IPS-18c (cell line): ENCODE measurements at regions not wholly inside any gene's neighbourhood (a gene's known extent, or its start where the extent isn't known, plus 50 kb on each side); places are given as distances from the start of the nearest gene placed in this dataset.

Experiments used
- H3K4me3 ChIP-seq: 2 replicates; pipeline ENCODE4 v1.7.0; 2013; ENCODE audit warnings: low read depth, mild to moderate bottlenecking, low read length, moderate library complexity; ENCODE audit not compliant: insufficient read depth
- H3K9me3 ChIP-seq: one replicate; pipeline ENCODE4 v1.6.1; 2013; ENCODE audit warnings: mild to moderate bottlenecking, low read length, moderate library complexity; ENCODE audit not compliant: control insufficient read depth, insufficient read depth

DNA sequence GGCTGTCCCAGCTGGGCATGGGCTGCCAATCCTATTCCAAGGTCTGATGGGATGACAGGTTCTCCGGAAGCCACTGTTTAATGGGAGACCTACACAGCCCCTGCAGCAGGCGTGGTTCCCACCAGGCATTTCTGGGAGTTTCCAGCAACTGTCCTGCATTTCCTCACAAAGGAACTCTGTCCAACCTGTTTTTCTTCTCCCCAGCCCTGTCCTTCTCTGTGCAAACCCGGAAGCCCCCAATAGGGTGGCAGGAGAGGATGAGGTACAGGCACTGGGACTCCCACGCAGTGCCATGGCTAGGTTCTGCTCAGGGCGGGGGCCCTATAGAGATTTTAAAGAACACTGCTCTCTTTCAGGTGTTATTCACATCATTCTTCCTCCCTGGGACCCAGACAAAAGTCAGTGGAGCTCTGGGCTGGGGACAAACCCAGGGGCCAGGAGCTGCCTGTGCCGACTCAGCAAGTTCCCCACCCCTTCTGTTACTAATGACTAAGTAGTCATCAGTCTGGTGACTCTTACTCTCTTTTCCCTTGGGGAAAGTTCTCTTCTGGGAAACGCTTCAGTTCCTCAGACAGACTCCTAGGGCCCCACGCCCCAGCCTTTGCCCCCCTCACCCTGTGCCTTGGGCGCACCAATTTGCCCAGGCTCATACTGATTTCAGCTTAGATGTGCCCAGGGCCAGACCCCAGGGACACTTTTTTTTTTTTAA is 97.7 kb downstream of the CD47 start:
- no peak overlapping the region for H3K4me3 ChIP-seq
- no peaks in the 10 kb centered on the region for H3K9me3 ChIP-seq

- H3K9me3 ChIP-seq: no peaks in the 10 kb centered on the region
- H3K4me3 ChIP-seq: no peak overlapping the region
These were observed 99.9 kb downstream of the CD47 start for GRCh38 chr3:107990926-107991325.

- Histone ChIP-seq H3K4me3 (no peak overlapping the region), H3K9me3 (no peaks in the 10 kb centered on the region)
These were observed 100.4 kb downstream of the CD47 start for GRCh38 chr3:107990433-107990832.

- H3K4me3 ChIP-seq: no peak overlapping the region
- H3K9me3 ChIP-seq: no peaks in the 10 kb centered on the region
These were observed 101.2 kb downstream of the CD47 start for GRCh38 chr3:107989661-107990060.

DNA sequence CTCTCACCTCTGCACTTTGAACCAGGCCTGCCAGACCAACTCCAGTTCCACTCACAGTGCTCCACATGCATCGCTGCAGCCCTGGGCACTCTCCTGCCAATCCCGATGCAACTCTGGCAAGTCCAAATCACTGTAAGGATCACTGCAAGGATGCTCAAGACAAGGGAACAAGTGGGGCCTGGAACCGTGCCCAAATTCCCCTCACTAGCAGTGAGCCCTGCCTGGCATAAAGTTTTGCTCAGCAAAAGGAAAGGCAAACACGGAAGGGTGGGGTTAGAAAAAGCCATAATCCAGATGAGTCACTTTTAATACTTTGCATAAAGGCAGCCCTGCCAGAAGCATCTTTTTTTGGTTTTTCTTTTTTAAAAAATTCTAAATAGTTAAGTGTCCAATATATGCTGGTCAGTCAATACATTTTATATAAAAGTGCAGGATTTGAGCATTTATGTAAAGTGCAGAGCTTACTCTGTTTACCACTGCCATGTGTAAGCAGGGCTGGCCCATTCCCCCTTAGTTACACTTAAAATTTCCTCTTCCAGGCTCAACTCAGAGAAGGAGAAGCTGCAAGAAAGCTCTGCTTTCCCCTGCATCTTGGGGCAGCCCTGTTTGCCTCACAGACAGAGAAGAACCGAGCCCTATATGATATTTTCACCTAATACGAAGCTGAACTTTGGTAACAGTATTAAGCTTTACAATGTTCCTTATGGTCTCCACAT is 102.2 kb downstream of the CD47 start:
- Histone ChIP-seq H3K4me3 (no peak overlapping the region), H3K9me3 (no peaks in the 10 kb centered on the region)

DNA sequence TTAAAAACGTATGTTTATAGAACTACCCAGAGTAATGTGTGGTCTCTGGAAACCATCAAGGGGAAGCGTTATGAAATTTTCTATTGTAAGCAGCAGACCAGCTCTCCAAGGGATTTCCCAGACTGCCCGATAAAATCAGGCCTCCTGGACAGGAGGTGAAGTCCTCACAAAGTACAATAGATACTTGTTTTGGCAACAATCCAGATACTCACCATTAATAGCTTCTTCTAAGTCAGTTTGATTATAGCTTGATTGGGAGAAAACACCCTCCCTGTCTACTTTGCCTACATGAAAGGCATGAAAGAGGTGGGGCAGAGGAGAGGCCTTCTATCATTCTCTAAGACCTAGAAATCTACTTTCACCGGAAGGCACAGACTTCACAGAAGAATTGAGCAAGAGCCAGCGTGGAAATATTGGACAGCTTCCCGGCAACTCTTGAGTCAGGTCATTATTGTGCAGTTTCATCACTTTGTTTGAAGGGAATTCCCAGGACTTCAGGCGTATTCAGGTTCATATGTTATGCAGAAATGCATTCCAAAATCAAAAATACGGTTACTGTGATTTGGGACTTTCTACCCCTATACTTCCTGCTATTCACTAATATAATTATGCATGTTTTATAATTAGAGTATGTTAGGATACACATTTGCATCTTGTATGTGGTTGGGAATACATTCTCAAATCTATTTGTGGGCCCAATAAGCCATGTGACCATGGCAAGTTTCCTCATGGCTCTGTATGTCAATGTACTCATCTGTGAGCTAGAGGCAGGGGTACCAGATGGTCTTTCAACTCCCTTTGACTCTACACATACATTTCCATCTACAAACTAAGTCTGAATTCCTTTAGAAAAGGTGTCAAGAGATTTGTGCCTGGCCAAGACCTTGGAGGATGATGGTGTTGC is 103.5 kb downstream of the CD47 start:
- no peak overlapping the region for H3K4me3 ChIP-seq
- H3K9me3 ChIP-seq: no peaks in the 10 kb centered on the region

GRCh38 chr3:107986505-107986904 is 104.3 kb downstream of the CD47 start:
- Histone ChIP-seq H3K9me3 (no peaks in the 10 kb centered on the region), H3K4me3 (no peak overlapping the region)

GRCh38 chr3:107985496-107985895 is 105.3 kb downstream of the CD47 start:
- Histone ChIP-seq H3K9me3 (no peaks in the 10 kb centered on the region), H3K4me3 (no peak overlapping the region)

DNA sequence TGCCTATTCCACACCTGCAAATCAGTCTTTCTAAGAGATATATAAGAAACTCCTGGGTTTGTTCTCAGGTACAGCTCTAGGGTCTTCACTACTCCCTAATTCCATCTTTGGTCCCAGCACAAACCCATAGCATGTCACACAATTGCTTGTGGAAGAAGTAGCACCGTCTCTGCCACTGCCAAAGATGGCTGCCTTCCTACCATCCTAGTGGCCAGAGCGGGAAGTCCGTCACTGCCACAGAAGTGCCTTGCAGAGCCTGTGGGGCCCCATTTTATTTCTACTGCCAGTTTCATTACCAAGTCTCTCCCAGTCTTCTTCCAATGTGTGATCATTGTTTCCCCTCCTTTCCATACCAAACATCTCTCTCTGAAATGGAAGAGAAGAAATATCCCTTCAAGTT is 107.6 kb downstream of the CD47 start:
- Histone ChIP-seq H3K9me3 (no peaks in the 10 kb centered on the region), H3K4me3 (no peak overlapping the region)

- no peaks in the 10 kb centered on the region for H3K9me3 ChIP-seq
- H3K4me3 ChIP-seq: no peak overlapping the region
These were observed 108.7 kb downstream of the CD47 start for GRCh38 chr3:107982165-107982564.

- Histone ChIP-seq H3K9me3 (no peaks in the 10 kb centered on the region), H3K4me3 (no peak overlapping the region)
These were observed 109.2 kb downstream of the CD47 start for GRCh38 chr3:107981471-107982111.

GRCh38 chr3:107979538-107979937 is 111.3 kb downstream of the CD47 start:
- no peaks in the 10 kb centered on the region for H3K9me3 ChIP-seq
- H3K4me3 ChIP-seq: no peak overlapping the region

GRCh38 chr3:107978131-107979055 is 112.4 kb downstream of the CD47 start:
- no peak overlapping the region for H3K4me3 ChIP-seq

GRCh38 chr3:107977221-107978130 is 113.4 kb downstream of the CD47 start:
- Histone ChIP-seq H3K4me3 (no peak overlapping the region), H3K9me3 (no peaks in the 10 kb centered on the region)

More at GRCh38 chr3:107978131-107979055, 112.4 kb downstream of the CD47 start:
- H3K9me3 ChIP-seq: no peaks in the 10 kb centered on the region

- no peaks in the 10 kb centered on the region for H3K9me3 ChIP-seq
- no peak overlapping the region for H3K4me3 ChIP-seq
These were observed 114.5 kb downstream of the CD47 start for GRCh38 chr3:107976202-107976800.
